ENCODE measurements at regions not wholly inside any gene's neighbourhood (a gene's known extent, or its start where the extent isn't known, plus 50 kb on each side); places are given as distances from the start of the nearest gene placed in this dataset.
"Not testable (repeated sequence)": the region's sequence is repeated elsewhere in the genome, so short reads cannot be mapped to it uniquely, and the experiment has no call there.

GRCh38 chr12:3419558-3419957 lies 71.4 kb upstream of the PRMT8 start:
- intact Hi-C loops (cut with DNase I, micrococcal nuclease): no loop called here
- ATAC-seq (ENCODE audit: poor library complexity) (no peak), DNase-seq (no peak)
- H3K36me3 ChIP-seq (ENCODE audit: insufficient read depth, low read length): no peaks in the 10 kb centered on the region
- Mint-ChIP-seq H3K27me3 (peaks cover 55% of the 10 kb centered on the region), H3K36me3 (ENCODE audit: low read depth) (no peaks in the 10 kb centered on the region), H3K27ac (no peak overlapping the region), H3K4me1 (ENCODE audit: low read depth) (no peaks in the 10 kb centered on the region), H3K4me3 (no peak overlapping the region), H3K9me3 (no peaks in the 10 kb centered on the region)
- H3K4me3 ChIP-seq (ENCODE audit: low read length): no peak overlapping the region
- no peak for TF ChIP-seq CTCF (IDR thresholded peaks at IDR 0.05)
- peaks cover 7 to 8% of the 10 kb centered on the region in 2 experiments for H3K27me3 ChIP-seq (ENCODE audit: control insufficient read depth in 1 of 2, insufficient read depth in 2 of 2, low read length in 2 of 2)
- no peaks in the 10 kb centered on the region for H3K4me1 ChIP-seq (ENCODE audit: insufficient read depth, low read length)
- no peak overlapping the region for H3K27ac ChIP-seq (ENCODE audit: low read depth in 1 of 2, low read length in 2 of 2)
- CTCF ChIA-PET: no interaction called here
- no peaks in the 10 kb centered on the region for H3K9me3 ChIP-seq (ENCODE audit: control insufficient read depth in 1 of 2, insufficient read depth in 1 of 2, low read length in 2 of 2)
- POLR2A ChIA-PET: no interaction called here

GRCh38 chr12:3420693-3421092 lies 70.3 kb upstream of the PRMT8 start:
- CTCF ChIA-PET: no interaction called here
- POLR2A ChIA-PET: no interaction called here
- no peak for TF ChIP-seq CTCF (IDR thresholded peaks at IDR 0.05)
- Mint-ChIP-seq H3K27ac (no peak overlapping the region), H3K4me3 (no peak overlapping the region), H3K9me3 (no peaks in the 10 kb centered on the region), H3K4me1 (ENCODE audit: low read depth) (no peaks in the 10 kb centered on the region), H3K36me3 (ENCODE audit: low read depth) (no peaks in the 10 kb centered on the region), H3K27me3 (peaks cover 47% of the 10 kb centered on the region)
- Histone ChIP-seq H3K27me3 (ENCODE audit: control insufficient read depth in 1 of 2, insufficient read depth in 2 of 2, low read length in 2 of 2) (peaks cover 7 to 8% of the 10 kb centered on the region in 2 experiments), H3K4me1 (ENCODE audit: insufficient read depth, low read length) (no peaks in the 10 kb centered on the region), H3K27ac (ENCODE audit: low read depth in 1 of 2, low read length in 2 of 2) (no peak overlapping the region), H3K9me3 (ENCODE audit: control insufficient read depth in 1 of 2, insufficient read depth in 1 of 2, low read length in 2 of 2) (no peaks in the 10 kb centered on the region), H3K36me3 (ENCODE audit: insufficient read depth, low read length) (no peaks in the 10 kb centered on the region), H3K4me3 (ENCODE audit: low read length) (no peak overlapping the region)
- DNase-seq: no peak
- intact Hi-C loops (cut with DNase I, micrococcal nuclease): no loop called here
- ATAC-seq (ENCODE audit: poor library complexity): no peak

- Histone ChIP-seq H3K27me3 (ENCODE audit: control insufficient read depth in 1 of 2, insufficient read depth in 2 of 2, low read length in 2 of 2) (peaks cover 7 to 8% of the 10 kb centered on the region in 2 experiments), H3K27ac (ENCODE audit: low read depth in 1 of 2, low read length in 2 of 2) (no peak overlapping the region), H3K4me1 (ENCODE audit: insufficient read depth, low read length) (no peaks in the 10 kb centered on the region), H3K9me3 (ENCODE audit: control insufficient read depth in 1 of 2, insufficient read depth in 1 of 2, low read length in 2 of 2) (no peaks in the 10 kb centered on the region), H3K4me3 (ENCODE audit: low read length) (no peak overlapping the region), H3K36me3 (ENCODE audit: insufficient read depth, low read length) (no peaks in the 10 kb centered on the region)
- Mint-ChIP-seq H3K36me3 (ENCODE audit: low read depth) (no peaks in the 10 kb centered on the region), H3K4me1 (ENCODE audit: low read depth) (no peaks in the 10 kb centered on the region), H3K27me3 (peaks cover 45% of the 10 kb centered on the region), H3K27ac (no peak overlapping the region), H3K9me3 (no peaks in the 10 kb centered on the region), H3K4me3 (no peak overlapping the region)
- CTCF ChIA-PET: no interaction called here
- DNase-seq (no peak), ATAC-seq (ENCODE audit: poor library complexity) (no peak)
- TF ChIP-seq CTCF (IDR thresholded peaks at IDR 0.05): no peak
- intact Hi-C loops (cut with DNase I, micrococcal nuclease): no loop called here
- POLR2A ChIA-PET: no interaction called here
These were observed 69.6 kb upstream of the PRMT8 start for GRCh38 chr12:3421191-3421978.

- DNase-seq; H3K27ac ChIP-seq (ENCODE audit: low read depth in 1 of 2, low read length in 2 of 2); ATAC-seq (ENCODE audit: poor library complexity); H3K36me3 ChIP-seq (ENCODE audit: insufficient read depth, low read length); H3K4me3 Mint-ChIP-seq; H3K27me3 ChIP-seq (ENCODE audit: control insufficient read depth in 1 of 2, insufficient read depth in 2 of 2, low read length in 2 of 2); H3K4me1 ChIP-seq (ENCODE audit: insufficient read depth, low read length); H3K4me3 ChIP-seq (ENCODE audit: low read length); intact Hi-C loops (cut with DNase I, micrococcal nuclease); H3K9me3 Mint-ChIP-seq; CTCF ChIA-PET; H3K4me1 Mint-ChIP-seq (ENCODE audit: low read depth); H3K9me3 ChIP-seq (ENCODE audit: control insufficient read depth in 1 of 2, insufficient read depth in 1 of 2, low read length in 2 of 2); H3K27ac Mint-ChIP-seq; POLR2A ChIA-PET; H3K36me3 Mint-ChIP-seq (ENCODE audit: low read depth): not testable (repeated sequence)
- peaks cover 33% of the 10 kb centered on the region for H3K27me3 Mint-ChIP-seq
These were observed 66.2 kb upstream of the PRMT8 start for GRCh38 chr12:3424796-3425195.

All from CD4-positive, alpha-beta T cell (primary cell).